ENCODE measurements at regions not wholly inside any gene's neighbourhood (a gene's known extent, or its start where the extent isn't known, plus 50 kb on each side); places are given as distances from the start of the nearest gene placed in this dataset.

DNA sequence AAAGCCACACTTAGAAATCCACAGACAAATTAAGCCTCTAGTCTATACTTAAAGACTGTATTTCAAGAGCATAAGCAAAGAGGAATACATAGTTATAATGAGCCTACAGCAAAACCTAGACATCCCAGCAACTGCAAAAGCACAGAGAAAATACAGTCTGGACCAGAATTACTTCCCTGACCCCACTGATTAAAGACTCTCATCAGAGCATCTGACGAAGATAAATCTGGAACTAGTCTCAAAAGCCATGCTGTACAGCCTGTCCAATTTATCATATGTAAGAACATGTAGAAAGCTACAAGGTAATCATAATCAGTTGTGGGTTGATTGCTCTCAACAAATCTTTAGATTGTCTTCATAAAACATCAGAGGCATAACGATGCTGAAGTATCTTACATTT is 285.1 kb upstream of the CAND1 start:
- TF ChIP-seq, protein P1, sequence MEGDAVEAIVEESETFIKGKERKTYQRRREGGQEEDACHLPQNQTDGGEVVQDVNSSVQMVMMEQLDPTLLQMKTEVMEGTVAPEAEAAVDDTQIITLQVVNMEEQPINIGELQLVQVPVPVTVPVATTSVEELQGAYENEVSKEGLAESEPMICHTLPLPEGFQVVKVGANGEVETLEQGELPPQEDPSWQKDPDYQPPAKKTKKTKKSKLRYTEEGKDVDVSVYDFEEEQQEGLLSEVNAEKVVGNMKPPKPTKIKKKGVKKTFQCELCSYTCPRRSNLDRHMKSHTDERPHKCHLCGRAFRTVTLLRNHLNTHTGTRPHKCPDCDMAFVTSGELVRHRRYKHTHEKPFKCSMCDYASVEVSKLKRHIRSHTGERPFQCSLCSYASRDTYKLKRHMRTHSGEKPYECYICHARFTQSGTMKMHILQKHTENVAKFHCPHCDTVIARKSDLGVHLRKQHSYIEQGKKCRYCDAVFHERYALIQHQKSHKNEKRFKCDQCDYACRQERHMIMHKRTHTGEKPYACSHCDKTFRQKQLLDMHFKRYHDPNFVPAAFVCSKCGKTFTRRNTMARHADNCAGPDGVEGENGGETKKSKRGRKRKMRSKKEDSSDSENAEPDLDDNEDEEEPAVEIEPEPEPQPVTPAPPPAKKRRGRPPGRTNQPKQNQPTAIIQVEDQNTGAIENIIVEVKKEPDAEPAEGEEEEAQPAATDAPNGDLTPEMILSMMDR (IDR thresholded peaks at IDR 0.05; ENCODE audit: poor library complexity, severe bottlenecking): no peak
- no peaks in the 10 kb centered on the region for H3K9me3 ChIP-seq (ENCODE audit: severe bottlenecking)
- DNase-seq (ENCODE audit: low spot score): no peak
- no peak overlapping the region for H3K27ac ChIP-seq (ENCODE audit: poor library complexity, severe bottlenecking)
- no peaks in the 10 kb centered on the region for H3K36me3 ChIP-seq (ENCODE audit: low read depth)
- no peak for ATAC-seq (ENCODE audit: low read depth)
- H3K4me1 ChIP-seq (ENCODE audit: insufficient read depth, poor library complexity, severe bottlenecking): no peaks in the 10 kb centered on the region
- H3K27me3 ChIP-seq (ENCODE audit: insufficient read depth, poor library complexity, severe bottlenecking): no peaks in the 10 kb centered on the region
- no peak overlapping the region for H3K4me3 ChIP-seq (ENCODE audit: severe bottlenecking)

GRCh38 chr12:66984962-66985361 is 284.2 kb upstream of the CAND1 start:
- ATAC-seq (ENCODE audit: low read depth) (peak; percentile 23; the same call in 1 of the 3 replicates), DNase-seq (ENCODE audit: low spot score) (no peak)
- no peak overlapping the region for H3K27ac ChIP-seq (ENCODE audit: poor library complexity, severe bottlenecking)
- no peaks in the 10 kb centered on the region for H3K4me1 ChIP-seq (ENCODE audit: insufficient read depth, poor library complexity, severe bottlenecking)
- H3K36me3 ChIP-seq (ENCODE audit: low read depth): no peaks in the 10 kb centered on the region
- no peaks in the 10 kb centered on the region for H3K9me3 ChIP-seq (ENCODE audit: severe bottlenecking)
- TF ChIP-seq, protein P1 (IDR thresholded peaks at IDR 0.05; ENCODE audit: poor library complexity, severe bottlenecking): no peak
- no peak overlapping the region for H3K4me3 ChIP-seq (ENCODE audit: severe bottlenecking)
- no peaks in the 10 kb centered on the region for H3K27me3 ChIP-seq (ENCODE audit: insufficient read depth, poor library complexity, severe bottlenecking)

DNA sequence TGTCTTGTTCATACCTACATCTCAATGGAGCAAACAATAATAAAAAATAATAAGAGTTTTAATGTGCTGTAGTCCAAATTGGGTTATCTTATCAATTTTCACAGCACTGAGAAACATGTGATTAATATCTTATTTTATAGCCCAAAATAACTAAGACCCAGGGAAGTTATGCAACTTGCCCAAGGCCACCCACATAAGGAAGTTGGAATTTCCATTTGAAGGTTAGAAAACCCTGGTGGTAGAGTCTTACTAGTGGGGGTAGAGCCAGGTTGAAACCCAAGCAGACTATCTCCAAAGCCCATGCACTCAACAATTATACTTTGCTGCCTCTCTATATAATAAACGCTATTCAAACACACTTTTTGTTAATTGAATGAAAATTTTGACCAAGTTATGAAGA is 270.0 kb upstream of the CAND1 start:
- Histone ChIP-seq H3K9me3 (ENCODE audit: severe bottlenecking) (no peaks in the 10 kb centered on the region), H3K27ac (ENCODE audit: poor library complexity, severe bottlenecking) (no peak overlapping the region), H3K27me3 (ENCODE audit: insufficient read depth, poor library complexity, severe bottlenecking) (peaks cover 2% of the 10 kb centered on the region), H3K4me3 (ENCODE audit: severe bottlenecking) (no peak overlapping the region), H3K4me1 (ENCODE audit: insufficient read depth, poor library complexity, severe bottlenecking) (no peaks in the 10 kb centered on the region), H3K36me3 (ENCODE audit: low read depth) (no peaks in the 10 kb centered on the region)
- no peak for DNase-seq (ENCODE audit: low spot score)
- no peak for ATAC-seq (ENCODE audit: low read depth)
- TF ChIP-seq, protein P1 (IDR thresholded peaks at IDR 0.05; ENCODE audit: poor library complexity, severe bottlenecking): no peak

DNA sequence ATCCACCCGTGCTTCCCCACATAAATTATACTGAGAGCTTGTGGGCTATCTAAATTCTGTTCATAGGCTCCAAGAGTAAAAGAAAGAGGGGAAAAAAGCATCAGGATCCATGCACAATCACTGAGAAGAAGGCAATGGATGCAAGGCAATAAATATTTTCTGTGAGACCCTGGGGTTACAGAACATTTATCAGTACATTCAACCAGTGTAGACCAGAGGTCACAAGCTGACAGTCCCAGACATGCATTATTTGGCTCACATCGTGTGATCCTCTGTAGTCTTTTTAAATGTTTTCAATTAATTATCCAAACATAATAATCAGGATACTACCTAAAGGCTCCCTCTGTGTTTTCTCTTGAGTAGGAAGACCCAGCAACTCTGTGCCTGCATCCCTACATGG is 267.9 kb upstream of the CAND1 start:
- no peak overlapping the region for H3K27ac ChIP-seq (ENCODE audit: poor library complexity, severe bottlenecking)
- no peak overlapping the region for H3K4me3 ChIP-seq (ENCODE audit: severe bottlenecking)
- peaks cover 2% of the 10 kb centered on the region for H3K27me3 ChIP-seq (ENCODE audit: insufficient read depth, poor library complexity, severe bottlenecking)
- no peak for ATAC-seq (ENCODE audit: low read depth)
- no peaks in the 10 kb centered on the region for H3K4me1 ChIP-seq (ENCODE audit: insufficient read depth, poor library complexity, severe bottlenecking)
- TF ChIP-seq, protein P1 (IDR thresholded peaks at IDR 0.05; ENCODE audit: poor library complexity, severe bottlenecking): no peak
- no peaks in the 10 kb centered on the region for H3K9me3 ChIP-seq (ENCODE audit: severe bottlenecking)
- no peak for DNase-seq (ENCODE audit: low spot score)
- no peaks in the 10 kb centered on the region for H3K36me3 ChIP-seq (ENCODE audit: low read depth)

DNA sequence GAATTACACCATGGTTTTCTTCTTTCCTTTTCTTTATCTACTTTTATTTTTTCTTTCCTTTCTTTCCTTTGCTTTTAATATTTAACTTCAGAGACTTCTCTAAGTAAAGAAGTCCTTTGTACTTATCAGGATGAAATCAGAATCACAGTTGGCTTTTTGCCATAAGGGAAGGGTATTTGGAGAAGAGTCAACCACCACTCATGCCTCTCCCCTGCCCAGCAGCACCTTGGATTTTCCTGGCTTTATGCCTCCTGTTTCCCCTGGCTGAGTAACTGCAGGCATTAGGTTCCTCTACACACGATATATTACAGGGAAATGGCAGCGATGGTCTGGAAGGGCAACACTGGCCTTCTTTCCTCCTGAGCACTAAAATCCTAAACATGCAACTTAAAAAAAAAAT is 266.4 kb upstream of the CAND1 start:
- no peak overlapping the region for H3K27ac ChIP-seq (ENCODE audit: poor library complexity, severe bottlenecking)
- H3K4me1 ChIP-seq (ENCODE audit: insufficient read depth, poor library complexity, severe bottlenecking): no peaks in the 10 kb centered on the region
- no peaks in the 10 kb centered on the region for H3K9me3 ChIP-seq (ENCODE audit: severe bottlenecking)
- H3K36me3 ChIP-seq (ENCODE audit: low read depth): no peaks in the 10 kb centered on the region
- H3K4me3 ChIP-seq (ENCODE audit: severe bottlenecking): no peak overlapping the region
- peaks cover 2% of the 10 kb centered on the region for H3K27me3 ChIP-seq (ENCODE audit: insufficient read depth, poor library complexity, severe bottlenecking)
- ATAC-seq (ENCODE audit: low read depth) (no peak), DNase-seq (ENCODE audit: low spot score) (no peak)
- TF ChIP-seq, protein P1 (IDR thresholded peaks at IDR 0.05; ENCODE audit: poor library complexity, severe bottlenecking): no peak
